ENCODE measurements at regions not wholly inside any gene's neighbourhood (a gene's known extent, or its start where the extent isn't known, plus 50 kb on each side); places are given as distances from the start of the nearest gene placed in this dataset.

DNA sequence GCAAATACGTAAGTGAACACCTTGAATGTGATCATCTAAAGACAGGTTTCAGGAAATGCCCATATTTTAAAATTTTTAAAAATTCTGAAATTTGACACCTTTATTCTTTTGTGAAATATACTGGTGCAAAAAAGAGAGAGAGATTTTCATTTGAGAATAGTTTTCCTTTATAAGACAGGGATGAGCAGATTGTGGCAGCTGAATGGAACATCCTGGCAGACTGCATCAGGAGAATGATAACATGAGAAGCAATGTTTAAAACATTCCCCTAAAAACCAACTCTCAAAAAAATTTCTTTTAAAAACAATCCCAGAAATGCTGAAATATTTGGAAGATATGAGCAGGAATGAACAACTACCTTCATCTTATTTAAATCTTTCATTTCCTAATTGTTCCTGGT lies 744.8 kb upstream of the ID2 start:
- no peaks in the 10 kb centered on the region for H3K79me2 ChIP-seq (ENCODE audit: insufficient read depth, low read length)
- no peaks in the 10 kb centered on the region for H3K9me2 ChIP-seq (ENCODE audit: insufficient read depth)
- no peaks in the 10 kb centered on the region for H3K9me3 ChIP-seq (ENCODE audit: control insufficient read depth in 1 of 2, insufficient read depth in 1 of 2, low read depth in 1 of 2, low read length in 2 of 2)
- H3K9ac ChIP-seq (ENCODE audit: low read length): no peak overlapping the region
- ChIA-PET POLR2A (no interaction called here), CTCF (no interaction called here), RAD21 (ENCODE audit: low non-redundant PET in 1 of 2, low total read pairs in 2 of 2, uncharacterized antibody in 2 of 2, unreplicated experiment in 2 of 2) (no interaction called here)
- H2AFZ ChIP-seq (ENCODE audit: low read depth, low read length, poor library complexity, severe bottlenecking): no peak overlapping the region
- intact Hi-C loops (cut with micrococcal nuclease): no loop called here
- TF ChIP-seq POLR2AphosphoS5 (IDR thresholded peaks at IDR 0.05; ENCODE audit: low read depth, low read length): no peak
- TF ChIP-seq, protein P1, sequence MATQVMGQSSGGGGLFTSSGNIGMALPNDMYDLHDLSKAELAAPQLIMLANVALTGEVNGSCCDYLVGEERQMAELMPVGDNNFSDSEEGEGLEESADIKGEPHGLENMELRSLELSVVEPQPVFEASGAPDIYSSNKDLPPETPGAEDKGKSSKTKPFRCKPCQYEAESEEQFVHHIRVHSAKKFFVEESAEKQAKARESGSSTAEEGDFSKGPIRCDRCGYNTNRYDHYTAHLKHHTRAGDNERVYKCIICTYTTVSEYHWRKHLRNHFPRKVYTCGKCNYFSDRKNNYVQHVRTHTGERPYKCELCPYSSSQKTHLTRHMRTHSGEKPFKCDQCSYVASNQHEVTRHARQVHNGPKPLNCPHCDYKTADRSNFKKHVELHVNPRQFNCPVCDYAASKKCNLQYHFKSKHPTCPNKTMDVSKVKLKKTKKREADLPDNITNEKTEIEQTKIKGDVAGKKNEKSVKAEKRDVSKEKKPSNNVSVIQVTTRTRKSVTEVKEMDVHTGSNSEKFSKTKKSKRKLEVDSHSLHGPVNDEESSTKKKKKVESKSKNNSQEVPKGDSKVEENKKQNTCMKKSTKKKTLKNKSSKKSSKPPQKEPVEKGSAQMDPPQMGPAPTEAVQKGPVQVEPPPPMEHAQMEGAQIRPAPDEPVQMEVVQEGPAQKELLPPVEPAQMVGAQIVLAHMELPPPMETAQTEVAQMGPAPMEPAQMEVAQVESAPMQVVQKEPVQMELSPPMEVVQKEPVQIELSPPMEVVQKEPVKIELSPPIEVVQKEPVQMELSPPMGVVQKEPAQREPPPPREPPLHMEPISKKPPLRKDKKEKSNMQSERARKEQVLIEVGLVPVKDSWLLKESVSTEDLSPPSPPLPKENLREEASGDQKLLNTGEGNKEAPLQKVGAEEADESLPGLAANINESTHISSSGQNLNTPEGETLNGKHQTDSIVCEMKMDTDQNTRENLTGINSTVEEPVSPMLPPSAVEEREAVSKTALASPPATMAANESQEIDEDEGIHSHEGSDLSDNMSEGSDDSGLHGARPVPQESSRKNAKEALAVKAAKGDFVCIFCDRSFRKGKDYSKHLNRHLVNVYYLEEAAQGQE (IDR thresholded peaks at IDR 0.05; ENCODE audit: low read depth): no peak
- TF ChIP-seq EGR1 (IDR thresholded peaks at IDR 0.05; ENCODE audit: low read depth): no peak
- no peak for ATAC-seq
- DNase-seq (ENCODE audit: low read depth, low spot score): no peak
- H3K27ac ChIP-seq (ENCODE audit: low read depth, low read length): no peak overlapping the region
- no peaks in the 10 kb centered on the region for H4K20me1 ChIP-seq (ENCODE audit: insufficient read depth)
- no peak overlapping the region for H3K4me3 ChIP-seq (replicated peaks in 1 of 2; ENCODE audit: low read depth in 1 of 2, low read length in 2 of 2)
- H3K4me1 ChIP-seq (ENCODE audit: control insufficient read depth in 1 of 2, insufficient read depth in 2 of 2, low read length in 2 of 2): no peaks in the 10 kb centered on the region
- BruUV-seq (replicated peaks): no TSS peak
- no peak overlapping the region for H3K4me2 ChIP-seq (ENCODE audit: low read length)
- H3K27me3 ChIP-seq (ENCODE audit: insufficient read depth, low read length): peaks cover 28% of the 10 kb centered on the region; the same call in 1 of the 2 replicates
- H3K36me3 ChIP-seq (ENCODE audit: control insufficient read depth in 1 of 2, insufficient read depth in 2 of 2, low read length in 2 of 2): no peaks in the 10 kb centered on the region

DNA sequence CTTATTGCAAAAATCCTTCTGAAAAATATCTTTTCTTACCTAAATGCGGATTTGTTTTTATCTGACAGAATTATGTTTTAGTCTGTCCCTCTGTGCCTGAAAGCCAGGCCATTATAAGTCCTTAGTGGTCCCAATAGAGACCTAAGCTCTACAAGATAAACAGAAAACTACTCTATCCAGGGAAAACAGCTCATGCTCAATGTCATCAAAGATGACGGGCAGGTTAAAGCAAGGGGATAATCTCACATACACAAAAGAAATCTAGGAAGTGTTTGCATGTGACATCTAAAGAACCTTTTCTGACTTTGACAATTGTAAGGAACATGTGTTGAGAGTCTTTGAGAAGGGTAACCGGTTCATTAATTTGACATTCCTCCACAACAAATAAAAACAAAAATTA lies 741.1 kb upstream of the ID2 start:
- no peak for DNase-seq (ENCODE audit: low read depth, low spot score)
- Histone ChIP-seq H3K27ac (ENCODE audit: low read depth, low read length) (no peak overlapping the region), H3K79me2 (ENCODE audit: insufficient read depth, low read length) (no peaks in the 10 kb centered on the region), H3K36me3 (ENCODE audit: control insufficient read depth in 1 of 2, insufficient read depth in 2 of 2, low read length in 2 of 2) (no peaks in the 10 kb centered on the region), H3K9ac (ENCODE audit: low read length) (no peak overlapping the region), H3K4me3 (replicated peaks in 1 of 2; ENCODE audit: low read depth in 1 of 2, low read length in 2 of 2) (no peak overlapping the region), H3K9me3 (ENCODE audit: control insufficient read depth in 1 of 2, insufficient read depth in 1 of 2, low read depth in 1 of 2, low read length in 2 of 2) (no peaks in the 10 kb centered on the region), H4K20me1 (ENCODE audit: insufficient read depth) (no peaks in the 10 kb centered on the region), H3K4me1 (ENCODE audit: control insufficient read depth in 1 of 2, insufficient read depth in 2 of 2, low read length in 2 of 2) (no peaks in the 10 kb centered on the region), H2AFZ (ENCODE audit: low read depth, low read length, poor library complexity, severe bottlenecking) (no peak overlapping the region), H3K4me2 (ENCODE audit: low read length) (no peak overlapping the region), H3K9me2 (ENCODE audit: insufficient read depth) (no peaks in the 10 kb centered on the region), H3K27me3 (ENCODE audit: insufficient read depth, low read length) (peaks cover 26% of the 10 kb centered on the region)
- ChIA-PET RAD21 (ENCODE audit: low non-redundant PET in 1 of 2, low total read pairs in 2 of 2, uncharacterized antibody in 2 of 2, unreplicated experiment in 2 of 2) (no interaction called here), POLR2A (no interaction called here), CTCF (no interaction called here)
- no TSS peak for BruUV-seq (replicated peaks)
- no peak for ATAC-seq
- intact Hi-C loops (cut with micrococcal nuclease): no loop called here
- TF ChIP-seq, protein P2, sequence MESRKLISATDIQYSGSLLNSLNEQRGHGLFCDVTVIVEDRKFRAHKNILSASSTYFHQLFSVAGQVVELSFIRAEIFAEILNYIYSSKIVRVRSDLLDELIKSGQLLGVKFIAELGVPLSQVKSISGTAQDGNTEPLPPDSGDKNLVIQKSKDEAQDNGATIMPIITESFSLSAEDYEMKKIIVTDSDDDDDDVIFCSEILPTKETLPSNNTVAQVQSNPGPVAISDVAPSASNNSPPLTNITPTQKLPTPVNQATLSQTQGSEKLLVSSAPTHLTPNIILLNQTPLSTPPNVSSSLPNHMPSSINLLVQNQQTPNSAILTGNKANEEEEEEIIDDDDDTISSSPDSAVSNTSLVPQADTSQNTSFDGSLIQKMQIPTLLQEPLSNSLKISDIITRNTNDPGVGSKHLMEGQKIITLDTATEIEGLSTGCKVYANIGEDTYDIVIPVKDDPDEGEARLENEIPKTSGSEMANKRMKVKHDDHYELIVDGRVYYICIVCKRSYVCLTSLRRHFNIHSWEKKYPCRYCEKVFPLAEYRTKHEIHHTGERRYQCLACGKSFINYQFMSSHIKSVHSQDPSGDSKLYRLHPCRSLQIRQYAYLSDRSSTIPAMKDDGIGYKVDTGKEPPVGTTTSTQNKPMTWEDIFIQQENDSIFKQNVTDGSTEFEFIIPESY (IDR thresholded peaks at IDR 0.05; ENCODE audit: extremely low read depth, insufficient replicate concordance, low read length): no peak
- TF ChIP-seq EZH2 (IDR thresholded peaks at IDR 0.05) (no peak), JUND (IDR thresholded peaks at IDR 0.05) (no peak), ZNF274 (IDR thresholded peaks at IDR 0.05; ENCODE audit: low read depth, low read length) (no peak), YY1 (IDR thresholded peaks at IDR 0.05; ENCODE audit: extremely low read depth, insufficient replicate concordance, low read depth, low read length) (no peak), CBX3 (IDR thresholded peaks at IDR 0.05; ENCODE audit: low read depth) (no peak)
- TF ChIP-seq, protein P1 (IDR thresholded peaks at IDR 0.05; ENCODE audit: low read depth): no peak
